ENCODE measurements at regions not wholly inside any gene's neighbourhood (a gene's known extent, or its start where the extent isn't known, plus 50 kb on each side); places are given as distances from the start of the nearest gene placed in this dataset.
A peak's percentile ranks its signal among the peaks of the same experiment; 100 is the strongest.
"Not testable (repeated sequence)": the region's sequence is repeated elsewhere in the genome, so short reads cannot be mapped to it uniquely, and the experiment has no call there.

DNA sequence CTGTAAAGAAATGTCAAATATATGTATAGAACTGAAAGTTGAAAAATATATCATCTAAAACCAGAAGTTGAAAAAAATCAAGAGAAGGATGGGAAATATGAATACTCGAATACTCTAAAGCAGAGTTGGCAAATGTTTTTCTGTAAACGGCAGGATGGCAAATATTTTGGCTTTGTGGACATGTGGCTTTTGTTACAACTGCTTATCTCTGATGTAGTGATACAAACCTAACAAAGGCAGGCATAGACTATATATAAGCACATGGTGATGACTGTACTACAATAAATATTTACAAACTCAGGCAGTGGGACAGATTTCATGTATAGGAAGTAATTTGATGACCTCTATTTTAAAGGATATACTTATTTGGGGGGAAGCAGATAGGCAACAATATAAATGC lies 224.6 kb upstream of the LRRTM4 start:
- ChIA-PET CTCF (no interaction called here), POLR2A (no interaction called here)
- Histone ChIP-seq H3K4me1 (ENCODE audit: control insufficient read depth, insufficient read depth, low read length) (no peaks in the 10 kb centered on the region), H3K4me3 (ENCODE audit: low read depth, low read length) (no peak overlapping the region), H3K27ac (ENCODE audit: extremely low read depth, low read depth, low read length) (no peak overlapping the region), H3K9me3 (ENCODE audit: control insufficient read depth, insufficient read depth, low read depth, low read length) (no peaks in the 10 kb centered on the region), H3K36me3 (ENCODE audit: control insufficient read depth in 2 of 2, insufficient read depth in 1 of 2, low read length in 2 of 2) (no peaks in the 10 kb centered on the region)
- TF ChIP-seq ZNF549 (tag by site-specific recombination; IDR thresholded peaks at IDR 0.05) (no peak), ZNF571 (tag by site-specific recombination; IDR thresholded peaks at IDR 0.05) (no peak), ZNF510 (tag by site-specific recombination; IDR thresholded peaks at IDR 0.05; ENCODE audit: insufficient replicate concordance) (no peak), ZNF660 (tag by site-specific recombination; IDR thresholded peaks at IDR 0.05) (no peak), ZNF501 (tag by site-specific recombination; IDR thresholded peaks at IDR 0.05) (no peak), ZNF704 (tag by site-specific recombination; IDR thresholded peaks at IDR 0.05) (no peak), SP3 (tag by site-specific recombination; IDR thresholded peaks at IDR 0.05) (no peak), SETDB1 (IDR thresholded peaks at IDR 0.05; ENCODE audit: insufficient read length, low read length) (no peak), ZNF114 (tag by site-specific recombination; IDR thresholded peaks at IDR 0.05) (no peak), ZNF239 (tag by site-specific recombination; IDR thresholded peaks at IDR 0.05) (no peak), GLIS1 (tag by site-specific recombination; IDR thresholded peaks at IDR 0.05) (no peak), ZNF558 (tag by site-specific recombination; IDR thresholded peaks at IDR 0.05) (no peak), ZNF791 (tag by site-specific recombination; IDR thresholded peaks at IDR 0.05) (no peak), PATZ1 (tag by site-specific recombination; IDR thresholded peaks at IDR 0.05) (no peak)

DNA sequence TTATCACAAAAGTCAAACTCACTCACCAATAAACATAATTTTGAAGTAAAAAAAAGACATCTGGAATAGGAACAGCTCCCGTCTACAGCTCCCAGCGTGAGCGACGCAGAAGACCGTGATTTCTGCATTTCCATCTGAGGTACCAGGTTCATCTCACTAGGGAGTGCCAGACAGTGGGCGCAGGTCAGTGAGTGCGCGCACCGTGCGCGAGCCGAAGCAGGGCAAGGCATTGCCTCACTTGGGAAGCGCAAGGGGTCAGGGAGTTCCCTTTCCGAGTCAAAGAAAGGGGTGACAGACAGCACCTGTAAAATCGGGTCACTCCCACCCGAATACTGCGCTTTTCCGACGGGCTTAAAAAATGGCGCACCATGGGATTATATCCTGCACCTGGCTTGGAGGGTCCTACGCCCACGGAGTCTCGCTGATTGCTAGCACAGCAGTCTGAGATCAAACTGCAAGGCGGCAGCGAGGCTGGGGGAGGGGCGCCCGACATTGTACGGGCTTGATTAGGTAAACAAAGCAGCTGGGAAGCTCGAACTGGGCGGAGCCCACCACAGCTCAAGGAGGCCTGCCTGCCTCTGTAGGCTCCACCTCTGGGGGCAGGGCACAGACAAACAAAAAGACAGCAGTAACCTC lies 231.7 kb upstream of the LRRTM4 start:
- H3K4me3 ChIP-seq (ENCODE audit: low read depth, low read length); H3K9me3 ChIP-seq (ENCODE audit: control insufficient read depth, insufficient read depth, low read depth, low read length); H3K36me3 ChIP-seq (ENCODE audit: control insufficient read depth in 2 of 2, insufficient read depth in 1 of 2, low read length in 2 of 2); CTCF ChIA-PET; H3K4me1 ChIP-seq (ENCODE audit: control insufficient read depth, insufficient read depth, low read length); POLR2A ChIA-PET; H3K27ac ChIP-seq (ENCODE audit: extremely low read depth, low read depth, low read length): not testable (repeated sequence)
- TF ChIP-seq WT1 (tag by site-specific recombination; IDR thresholded peaks at IDR 0.05) (0 out of 2 replicates have a peak, but pooled peaks have one; percentile 17), ZBTB48 (tag by site-specific recombination; IDR thresholded peaks at IDR 0.05) (peak; percentile 61; the same call in 1 of the 2 replicates), ZNF561 (tag by site-specific recombination; IDR thresholded peaks at IDR 0.05; ENCODE audit: borderline replicate concordance) (peak; percentile 37; the same call in 1 of the 2 replicates)

GRCh38 chr2:77767388-77768076 lies 245.4 kb upstream of the LRRTM4 start:
- H3K27ac ChIP-seq (ENCODE audit: extremely low read depth, low read depth, low read length), result no peak overlapping the region
- ChIA-PET POLR2A (no interaction called here), CTCF (no interaction called here)
- no peaks in the 10 kb centered on the region for H3K4me1 ChIP-seq (ENCODE audit: control insufficient read depth, insufficient read depth, low read length)
- H3K9me3 ChIP-seq (ENCODE audit: control insufficient read depth, insufficient read depth, low read depth, low read length), result no peaks in the 10 kb centered on the region
- TF ChIP-seq ZNF121 (tag by site-specific recombination; IDR thresholded peaks at IDR 0.05) (no peak), ZFP3 (tag by site-specific recombination; IDR thresholded peaks at IDR 0.05; ENCODE audit: low read depth) (no peak), KLF17 (tag by site-specific recombination; IDR thresholded peaks at IDR 0.05) (no peak), ZNF324 (tag by site-specific recombination; IDR thresholded peaks at IDR 0.05) (no peak), GLI2 (tag by site-specific recombination; IDR thresholded peaks at IDR 0.05; ENCODE audit: borderline replicate concordance, low read depth) (no peak), ZNF221 (tag by site-specific recombination; IDR thresholded peaks at IDR 0.05; ENCODE audit: borderline replicate concordance) (no peak), GLIS2 (tag by site-specific recombination; IDR thresholded peaks at IDR 0.05) (no peak), ZNF660 (tag by site-specific recombination; IDR thresholded peaks at IDR 0.05) (no peak)
- H3K4me3 ChIP-seq (ENCODE audit: low read depth, low read length), result no peak overlapping the region
- no peaks in the 10 kb centered on the region for H3K36me3 ChIP-seq (ENCODE audit: control insufficient read depth in 2 of 2, insufficient read depth in 1 of 2, low read length in 2 of 2)

Measured in HEK293 (cell line).